NCI-H510A treated with DMSO at 0.1 percent for 48 hours (cell line): ENCODE measurements at regions not wholly inside any gene's neighbourhood (a gene's known extent, or its start where the extent isn't known, plus 50 kb on each side); places are given as distances from the start of the nearest gene placed in this dataset.
"Not testable (repeated sequence)": the region's sequence is repeated elsewhere in the genome, so short reads cannot be mapped to it uniquely, and the experiment has no call there.

Experiments
- DNase-seq: peaks from one replicate; lab custom pipeline; 2025; lab: John Stamatoyannopoulos, UW

GRCh38 chr20:30484009-30484748 lies 773.3 kb upstream of the DEFB115 start:
- no peak for DNase-seq

GRCh38 chr20:30484749-30485070 lies 772.8 kb upstream of the DEFB115 start:
- no peak for DNase-seq

- no peak for DNase-seq
Measured at GRCh38 chr20:30485331-30486102, 771.9 kb upstream of the DEFB115 start.

GRCh38 chr20:30486103-30486478 lies 771.4 kb upstream of the DEFB115 start:
- no peak for DNase-seq

- not testable (repeated sequence) for DNase-seq
Measured at GRCh38 chr20:30487461-30487860, 770.0 kb upstream of the DEFB115 start.

GRCh38 chr20:30487947-30488926 lies 769.2 kb upstream of the DEFB115 start:
- DNase-seq, result no peak

GRCh38 chr20:30488941-30489613 lies 768.4 kb upstream of the DEFB115 start:
- DNase-seq, result no peak

GRCh38 chr20:30489614-30490003 lies 767.9 kb upstream of the DEFB115 start:
- no peak for DNase-seq

GRCh38 chr20:30491016-30491415 lies 766.4 kb upstream of the DEFB115 start:
- DNase-seq, result no peak

GRCh38 chr20:30496656-30497055 lies 760.8 kb upstream of the DEFB115 start:
- DNase-seq, result not testable (repeated sequence)

GRCh38 chr20:30497191-30497590 lies 760.3 kb upstream of the DEFB115 start:
- not testable (repeated sequence) for DNase-seq

- DNase-seq, result no peak
Measured at GRCh38 chr20:30499123-30499522, 758.3 kb upstream of the DEFB115 start.

- not testable (repeated sequence) for DNase-seq
Measured at GRCh38 chr20:30499716-30500446, 757.6 kb upstream of the DEFB115 start.

GRCh38 chr20:30500447-30500820 lies 757.0 kb upstream of the DEFB115 start:
- not testable (repeated sequence) for DNase-seq

- DNase-seq, result no peak
Measured at GRCh38 chr20:30500829-30501440, 756.5 kb upstream of the DEFB115 start.

GRCh38 chr20:30502670-30503069 lies 754.8 kb upstream of the DEFB115 start:
- DNase-seq, result no peak

GRCh38 chr20:30503204-30503603 lies 754.3 kb upstream of the DEFB115 start:
- not testable (repeated sequence) for DNase-seq

GRCh38 chr20:30503992-30504570 lies 753.4 kb upstream of the DEFB115 start:
- DNase-seq, result no peak

- DNase-seq, result no peak
Measured at GRCh38 chr20:30505566-30505965, 751.9 kb upstream of the DEFB115 start.

GRCh38 chr20:30506100-30506499 lies 751.4 kb upstream of the DEFB115 start:
- no peak for DNase-seq
